Thyroid gland (tissue), 4 donors: ENCODE measurements at regions not wholly inside any gene's neighbourhood (a gene's known extent, or its start where the extent isn't known, plus 50 kb on each side); places are given as distances from the start of the nearest gene placed in this dataset.

Experiments
- DNase-seq, 2 donors: peaks; one replicate each; pipeline ENCODE4 v3.0.0-alpha.2; 2019
- H3K27ac ChIP-seq, 3 donors: fragments of 200-600 bp; sonication (generic); 1 replicate in 2 of 3; 2 replicates in 1 of 3; pipeline ENCODE4 v1.5.1; 2016 to 2019; ENCODE audit warnings: mild to moderate bottlenecking in 1 of 3, moderate library complexity in 1 of 3
- H3K27me3 ChIP-seq: fragments of 200-600 bp; sonication (generic); one replicate; pipeline ENCODE4 v1.5.1; 2019
- H3K36me3 ChIP-seq, 2 donors: fragments of 200-600 bp; sonication (generic); one replicate each; pipeline ENCODE4 v1.5.1; 2016 to 2019
- H3K4me1 ChIP-seq, 2 donors: fragments of 200-600 bp; sonication (generic); one replicate each; pipeline ENCODE4 v1.5.1; 2017 to 2019
- H3K4me3 ChIP-seq, 3 donors: fragments of 200-600 bp; sonication (generic); replicated peaks in 1 of 3; 1 replicate in 2 of 3; 2 replicates in 1 of 3; pipeline ENCODE4 v1.5.1; 2016; ENCODE audit warnings: mild to moderate bottlenecking in 1 of 3
- H3K9me3 ChIP-seq: fragments of 200-600 bp; sonication (generic); one replicate; pipeline ENCODE4 v1.5.1; 2017
- CTCF ChIP-seq, 6 experiments: fragments of 200-600 bp in 3 of 6; fragments of 450-650 bp in 3 of 6; sonication (generic) in 3 of 6; IDR thresholded peaks; one replicate each; pipeline ENCODE4 v1.5.1; 2016 to 2019; ENCODE audit warnings: antibody characterized with exemption in 6 of 6, mild to moderate bottlenecking in 2 of 6, inconsistent platforms in 1 of 6, moderate library complexity in 1 of 6
- POLR2A ChIP-seq, 2 donors: fragments of 450-650 bp; IDR thresholded peaks; one replicate each; pipeline ENCODE4 v1.6.1; 2017; ENCODE audit warnings: antibody characterized with exemption in 2 of 2, mild to moderate bottlenecking in 2 of 2, moderate library complexity in 1 of 2
- WGBS, 2 donors: methylation state at CpG; one replicate each; pipeline ENCODE4 v1.1.5; 2017; 5-methylcytosine and 5-hydroxymethylcytosine counted together
- intact Hi-C: fragments of 100-400 bp; cut with DNase I; formaldehyde crosslinking; loops from one replicate; pipeline ENCODE4 v1.15.1; 2023

DNA sequence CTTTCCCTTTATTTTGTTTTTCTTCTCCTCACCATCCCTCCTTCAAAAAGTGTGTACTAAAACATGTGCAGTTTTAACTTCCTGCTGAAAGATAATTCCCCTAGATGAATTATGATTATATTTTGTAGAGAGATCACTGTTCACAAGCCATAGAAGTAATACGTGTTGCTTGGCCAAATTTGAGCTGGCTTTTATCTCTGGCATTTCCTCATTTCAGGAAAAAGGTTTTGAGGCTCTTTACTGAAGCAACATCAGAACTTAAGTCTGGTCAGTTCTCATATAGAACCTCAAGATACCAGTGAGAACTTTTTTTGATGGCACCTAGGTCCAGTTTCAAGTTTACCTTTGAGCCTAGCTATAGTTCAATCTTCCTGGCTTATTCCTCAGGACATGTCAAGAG is 463.3 kb downstream of the INHBA start:
- no peaks in the 10 kb centered on the region for H3K36me3 ChIP-seq
- 52 to 60% methylated on average over 1 of the region's 1 CpG for WGBS, 2 donors
- H3K9me3 ChIP-seq = no peaks in the 10 kb centered on the region
- DNase-seq = no peak
- intact Hi-C loops = no loop called here
- H3K4me1 ChIP-seq = no peaks in the 10 kb centered on the region
- no peak overlapping the region for H3K27ac ChIP-seq
- no peak overlapping the region for H3K4me3 ChIP-seq
- TF ChIP-seq POLR2A (IDR thresholded peaks at IDR 0.05) = no peak
- TF ChIP-seq CTCF (IDR thresholded peaks at IDR 0.05) = no peak
- H3K27me3 ChIP-seq = no peaks in the 10 kb centered on the region

DNA sequence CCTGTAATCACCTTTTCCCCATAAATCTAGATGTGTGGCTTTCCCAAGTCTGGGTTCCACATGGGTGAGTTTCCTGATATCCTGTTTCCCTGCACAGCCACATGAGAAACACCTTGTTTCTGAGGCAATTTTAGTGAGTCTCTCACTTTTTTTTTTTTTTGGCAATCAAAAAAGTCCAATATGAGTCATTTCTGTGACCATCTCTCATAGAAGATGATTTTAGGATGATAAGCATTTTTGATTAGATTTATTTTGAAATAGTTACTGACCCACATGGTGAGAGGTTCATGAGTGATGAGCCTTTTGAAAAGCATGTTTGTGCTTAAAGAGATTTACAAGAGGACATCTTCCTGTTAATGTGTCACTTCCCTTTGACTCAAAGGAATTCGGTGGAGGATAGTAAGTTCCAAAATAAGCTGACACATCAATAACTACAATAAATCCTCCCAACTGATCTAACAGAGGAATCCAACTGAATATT is 464.0 kb downstream of the INHBA start:
- TF ChIP-seq CTCF (IDR thresholded peaks at IDR 0.05) (no peak), POLR2A (IDR thresholded peaks at IDR 0.05) (no peak)
- H3K36me3 ChIP-seq = no peaks in the 10 kb centered on the region
- no peaks in the 10 kb centered on the region for H3K9me3 ChIP-seq
- no peak for DNase-seq
- H3K27ac ChIP-seq = no peak overlapping the region
- no peak overlapping the region for H3K4me3 ChIP-seq
- no peaks in the 10 kb centered on the region for H3K27me3 ChIP-seq
- H3K4me1 ChIP-seq = no peaks in the 10 kb centered on the region
- intact Hi-C loops = no loop called here
- 61 to 76% methylated on average over 1 of the region's 1 CpG for WGBS, 2 donors

- no peak overlapping the region for H3K27ac ChIP-seq
- intact Hi-C loops = no loop called here
- TF ChIP-seq CTCF (IDR thresholded peaks at IDR 0.05) (no peak), POLR2A (IDR thresholded peaks at IDR 0.05) (no peak)
- H3K4me3 ChIP-seq = no peak overlapping the region
- no peak for DNase-seq
- H3K27me3 ChIP-seq = no peaks in the 10 kb centered on the region
- H3K9me3 ChIP-seq = no peaks in the 10 kb centered on the region
- 94 to 98% methylated on average over 4 of the region's 4 CpGs for WGBS, 2 donors
- no peaks in the 10 kb centered on the region for H3K36me3 ChIP-seq
- no peaks in the 10 kb centered on the region for H3K4me1 ChIP-seq
Observed at GRCh38 chr7:41237956-41238355, 464.9 kb downstream of the INHBA start.

DNA sequence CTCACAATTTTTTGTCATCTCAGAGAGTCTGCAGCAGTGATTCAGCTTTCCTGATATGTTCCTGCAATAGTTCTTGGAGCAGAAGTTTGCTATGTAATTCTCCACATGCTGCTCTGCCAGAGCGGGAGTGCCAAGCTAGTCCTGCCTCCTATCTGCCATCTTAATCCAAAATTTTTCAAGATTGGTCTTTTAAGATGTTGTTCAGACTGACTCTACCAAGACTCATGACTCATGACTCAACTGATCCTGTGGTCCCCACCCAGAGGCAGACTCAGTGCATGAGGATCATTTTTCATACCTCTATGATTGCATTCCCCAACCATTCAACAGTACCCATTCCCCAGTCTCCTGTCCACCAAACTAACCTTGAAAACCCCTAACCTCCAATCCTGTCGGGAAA is 470.8 kb downstream of the INHBA start:
- Histone ChIP-seq H3K27ac (no peak overlapping the region), H3K9me3 (no peaks in the 10 kb centered on the region), H3K27me3 (no peaks in the 10 kb centered on the region), H3K4me3 (no peak overlapping the region), H3K36me3 (no peaks in the 10 kb centered on the region), H3K4me1 (no peaks in the 10 kb centered on the region)
- no peak for DNase-seq
- TF ChIP-seq CTCF (IDR thresholded peaks at IDR 0.05) (no peak), POLR2A (IDR thresholded peaks at IDR 0.05) (no peak)
- WGBS, 2 donors = 93 to 97% methylated on average over 2 of the region's 2 CpGs
- intact Hi-C loops = no loop called here

DNA sequence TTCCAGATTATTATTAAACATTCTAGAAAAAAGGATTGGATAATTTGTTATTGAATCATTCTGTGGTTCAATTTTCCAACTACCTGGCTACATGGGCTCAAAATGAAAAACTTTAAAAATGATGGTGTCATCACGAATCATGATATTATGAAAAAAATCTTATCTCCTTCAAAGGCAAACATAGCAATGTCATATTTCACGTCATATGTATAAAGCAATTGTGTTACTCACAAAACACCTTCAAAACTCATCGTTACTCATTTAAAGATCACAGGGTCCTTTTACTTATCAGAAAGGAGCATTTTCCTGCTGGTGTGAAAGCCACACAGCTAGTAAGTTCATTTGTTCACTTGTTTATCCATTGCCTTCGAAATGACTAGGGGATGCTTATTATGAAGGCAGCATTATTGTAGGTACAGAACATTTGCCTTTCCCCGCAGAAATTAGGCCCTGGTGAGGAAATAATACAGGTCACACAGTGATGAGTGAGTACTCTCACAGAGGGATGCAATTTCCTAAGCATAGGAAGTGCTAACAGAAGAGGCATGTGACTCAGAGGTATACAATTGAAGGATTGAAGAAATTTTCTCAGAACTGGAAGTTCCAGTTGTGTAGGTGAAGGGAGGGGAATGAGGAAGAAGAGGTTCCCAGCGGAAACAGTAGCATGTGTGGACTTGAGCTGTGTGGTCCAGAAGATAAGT is 478.7 kb downstream of the INHBA start:
- TF ChIP-seq POLR2A (IDR thresholded peaks at IDR 0.05) = no peak
- TF ChIP-seq CTCF (IDR thresholded peaks at IDR 0.05) = no peak
- Histone ChIP-seq H3K9me3 (no peaks in the 10 kb centered on the region), H3K27ac (no peak overlapping the region), H3K4me1 (no peaks in the 10 kb centered on the region), H3K36me3 (no peaks in the 10 kb centered on the region), H3K27me3 (no peaks in the 10 kb centered on the region), H3K4me3 (no peak overlapping the region)
- DNase-seq = no peak
- 86 to 90% methylated on average over 6 of the region's 6 CpGs for WGBS, 2 donors
- intact Hi-C loops = no loop called here
